HEK293 (cell line): ENCODE measurements at regions not wholly inside any gene's neighbourhood (a gene's known extent, or its start where the extent isn't known, plus 50 kb on each side); places are given as distances from the start of the nearest gene placed in this dataset.

ENCODE experiments used
- BCL6B ChIP-seq: fragments of 450-650 bp; formaldehyde crosslinking; IDR thresholded peaks from 2 replicates; pipeline ENCODE4 v1.5.1; 2017; ENCODE audit warnings: missing biosample characterization, missing genetic modification characterization
- CTCF ChIP-seq: fragments of 450-650 bp; formaldehyde crosslinking; IDR thresholded peaks from 2 replicates; pipeline ENCODE4 v1.5.1; 2016; ENCODE audit warnings: missing biosample characterization, missing genetic modification characterization
- PRDM1 ChIP-seq: fragments of 450-650 bp; formaldehyde crosslinking; IDR thresholded peaks from 2 replicates; pipeline ENCODE4; 2016; ENCODE audit warnings: missing biosample characterization, missing genetic modification characterization
- SETDB1 ChIP-seq: IDR thresholded peaks from one replicate; pipeline ENCODE4 v1.6.1; 2017; ENCODE audit warnings: mild to moderate bottlenecking, low read length, moderate library complexity, mixed read lengths; ENCODE audit not compliant: insufficient read length
- ZNF26 ChIP-seq: fragments of 450-650 bp; formaldehyde crosslinking; IDR thresholded peaks from 2 replicates; pipeline ENCODE4 v1.5.1; 2016; ENCODE audit warnings: missing biosample characterization, missing genetic modification characterization
- ZNF292 ChIP-seq: fragments of 450-650 bp; formaldehyde crosslinking; IDR thresholded peaks from 2 replicates; pipeline ENCODE4 v1.5.1; 2016; ENCODE audit warnings: low read depth, missing biosample characterization, missing genetic modification characterization, borderline replicate concordance
- ZNF792 ChIP-seq: fragments of 450-650 bp; formaldehyde crosslinking; IDR thresholded peaks from 2 replicates; pipeline ENCODE4 v1.5.1; 2016; ENCODE audit warnings: missing biosample characterization, missing genetic modification characterization

GRCh38 chrX:33465137-33465536 is 253.8 kb upstream of the DMD start:
- TF ChIP-seq CTCF (no peak), SETDB1 (no peak), ZNF292 (tag by site-specific recombination) (no peak), BCL6B (tag by site-specific recombination) (no peak), ZNF26 (no peak), PRDM1 (tag by site-specific recombination) (no peak), ZNF792 (tag by site-specific recombination) (no peak)
